ENCODE measurements at regions not wholly inside any gene's neighbourhood (a gene's known extent, or its start where the extent isn't known, plus 50 kb on each side); places are given as distances from the start of the nearest gene placed in this dataset.
"Not testable (repeated sequence)": the region's sequence is repeated elsewhere in the genome, so short reads cannot be mapped to it uniquely, and the experiment has no call there.

DNA sequence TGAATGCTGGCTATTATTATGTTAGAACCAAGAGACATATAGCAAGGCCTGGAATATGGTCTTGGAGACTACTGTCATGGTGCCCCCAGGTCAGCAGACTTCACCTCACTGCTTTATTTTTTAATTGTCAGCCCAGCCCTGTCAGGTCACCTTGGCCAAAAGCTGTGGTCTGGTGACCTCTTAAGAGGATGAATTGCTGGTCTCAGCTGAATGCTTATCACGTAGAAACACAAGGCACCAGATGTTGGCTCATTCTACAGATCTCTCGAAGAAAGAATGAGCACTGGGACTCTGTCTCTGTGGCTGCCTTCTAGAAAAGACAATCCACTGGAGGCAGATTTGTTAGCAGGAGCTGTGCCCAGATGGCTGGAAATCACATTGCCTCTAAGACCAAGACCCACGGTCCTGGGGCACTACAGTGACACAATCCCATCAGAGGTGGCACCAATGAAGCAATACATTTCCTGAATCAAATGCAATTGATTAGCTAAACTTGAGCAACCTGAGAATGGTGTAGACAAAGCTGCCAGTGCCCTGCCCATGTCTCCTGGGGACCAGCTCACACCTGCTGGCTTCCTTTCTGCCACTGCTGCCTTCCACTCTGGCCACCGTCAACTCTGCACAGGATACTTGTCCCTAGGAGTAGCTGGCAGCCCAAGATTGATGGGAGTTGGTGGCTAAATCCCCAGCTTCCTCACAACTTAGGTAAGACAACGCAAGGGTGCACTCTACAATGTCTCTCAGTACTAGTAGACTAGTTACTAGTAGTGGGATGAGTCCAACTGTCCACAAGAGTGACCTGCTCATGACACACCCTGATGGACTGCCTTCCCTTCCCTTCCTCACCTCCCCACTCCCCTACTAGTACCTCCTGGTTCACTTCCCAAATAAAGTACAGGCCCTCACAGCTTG lies 384.9 kb upstream of the PROK2 start:
- Histone ChIP-seq H3K27me3 (ENCODE audit: control insufficient read depth, insufficient read depth, low read length) (no peaks in the 10 kb centered on the region), H3K4me3 (ENCODE audit: insufficient read depth, low read depth, low read length) (no peak overlapping the region), H3K36me3 (replicated peaks; ENCODE audit: control insufficient read depth, insufficient read depth, low read length) (no peaks in the 10 kb centered on the region)
- no peak for DNase-seq

DNA sequence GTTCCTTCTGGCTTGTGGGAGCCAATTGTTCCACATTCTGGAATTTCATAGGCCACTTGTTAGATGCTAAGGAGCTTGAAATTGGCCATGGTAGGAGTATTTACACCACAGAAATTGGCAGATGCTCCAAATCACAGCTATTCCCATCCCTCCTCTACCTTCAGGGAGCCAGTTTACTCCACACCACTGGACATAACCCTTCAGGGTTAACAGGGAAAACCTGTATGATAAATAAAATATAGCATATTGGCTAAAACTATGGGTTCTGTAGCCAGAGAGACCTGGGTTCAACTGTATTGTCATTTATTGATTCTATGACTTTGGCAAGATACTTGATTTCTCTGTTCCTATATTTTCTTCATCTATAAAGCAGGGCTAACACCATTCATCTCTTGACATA lies 384.2 kb upstream of the PROK2 start:
- H3K36me3 ChIP-seq (replicated peaks; ENCODE audit: control insufficient read depth, insufficient read depth, low read length), result no peaks in the 10 kb centered on the region

DNA sequence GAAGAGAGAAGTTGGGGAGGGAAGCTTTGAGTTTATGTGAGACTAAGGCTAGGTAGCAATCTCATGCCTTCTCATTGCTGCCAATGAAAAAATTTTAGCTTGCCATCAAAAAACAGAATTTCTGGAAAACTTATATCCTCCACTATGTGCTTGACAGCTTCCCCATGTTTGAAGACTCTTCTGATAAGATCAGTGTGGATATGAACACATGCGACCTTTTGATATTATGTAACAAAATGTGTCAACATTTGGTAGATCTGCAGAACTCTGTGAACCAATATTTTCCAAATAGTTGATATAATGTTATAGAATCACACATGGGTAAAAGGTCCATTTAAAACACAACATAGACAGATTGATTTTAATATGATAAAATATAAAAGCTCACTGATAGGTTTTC lies 380.9 kb upstream of the PROK2 start:
- Histone ChIP-seq H3K27me3 (ENCODE audit: control insufficient read depth, insufficient read depth, low read length) (no peaks in the 10 kb centered on the region), H3K36me3 (replicated peaks; ENCODE audit: control insufficient read depth, insufficient read depth, low read length) (no peaks in the 10 kb centered on the region), H3K4me3 (ENCODE audit: insufficient read depth, low read depth, low read length) (no peak overlapping the region)
- no peak for DNase-seq

More for the DNA sequence above, 384.2 kb upstream of the PROK2 start:
- DNase-seq, result no peak
- Histone ChIP-seq H3K4me3 (ENCODE audit: insufficient read depth, low read depth, low read length) (no peak overlapping the region), H3K27me3 (ENCODE audit: control insufficient read depth, insufficient read depth, low read length) (no peaks in the 10 kb centered on the region)

DNA sequence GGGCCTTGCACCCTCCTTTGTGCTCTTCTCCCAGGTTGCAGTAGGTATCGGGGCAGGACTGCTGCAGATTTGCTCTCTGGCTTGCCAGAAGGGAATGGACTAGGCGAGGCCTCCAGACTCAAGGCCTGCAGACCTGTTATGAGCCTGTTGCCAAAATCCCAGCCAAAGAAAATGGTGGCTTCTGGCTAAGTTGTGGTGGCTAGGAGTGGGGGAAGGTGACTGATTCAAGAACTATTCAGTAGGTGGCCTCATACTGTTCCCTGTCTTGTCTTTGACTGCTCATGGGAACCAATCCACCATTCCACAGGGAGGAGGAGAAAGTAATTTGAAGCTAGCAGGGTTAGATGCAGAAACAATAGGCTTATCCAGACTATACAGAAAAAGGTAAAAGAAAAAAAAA lies 380.4 kb upstream of the PROK2 start:
- no peak for DNase-seq
- Histone ChIP-seq H3K4me3 (ENCODE audit: insufficient read depth, low read depth, low read length) (no peak overlapping the region), H3K36me3 (replicated peaks; ENCODE audit: control insufficient read depth, insufficient read depth, low read length) (no peaks in the 10 kb centered on the region), H3K27me3 (ENCODE audit: control insufficient read depth, insufficient read depth, low read length) (no peaks in the 10 kb centered on the region)

DNA sequence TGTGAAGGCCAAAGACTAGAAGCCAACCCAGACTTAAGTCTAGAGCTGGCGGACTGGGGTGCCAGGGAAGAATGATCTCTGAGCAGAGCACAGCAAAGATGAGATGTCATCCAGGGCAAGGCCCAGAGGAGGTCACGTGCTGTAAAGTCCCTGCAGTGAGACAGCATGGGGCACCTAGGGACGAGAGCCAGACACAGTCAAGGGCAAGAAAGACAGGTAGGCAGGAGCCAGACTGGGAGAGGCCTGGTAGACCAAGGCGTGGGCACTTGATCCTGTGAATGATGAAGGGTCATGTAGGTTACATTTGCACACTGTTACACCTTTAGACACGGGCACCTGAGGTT lies 379.7 kb upstream of the PROK2 start:
- DNase-seq, result no peak
- no peaks in the 10 kb centered on the region for H3K36me3 ChIP-seq (replicated peaks; ENCODE audit: control insufficient read depth, insufficient read depth, low read length)
- no peaks in the 10 kb centered on the region for H3K27me3 ChIP-seq (ENCODE audit: control insufficient read depth, insufficient read depth, low read length)
- H3K4me3 ChIP-seq (ENCODE audit: insufficient read depth, low read depth, low read length), result no peak overlapping the region

DNA sequence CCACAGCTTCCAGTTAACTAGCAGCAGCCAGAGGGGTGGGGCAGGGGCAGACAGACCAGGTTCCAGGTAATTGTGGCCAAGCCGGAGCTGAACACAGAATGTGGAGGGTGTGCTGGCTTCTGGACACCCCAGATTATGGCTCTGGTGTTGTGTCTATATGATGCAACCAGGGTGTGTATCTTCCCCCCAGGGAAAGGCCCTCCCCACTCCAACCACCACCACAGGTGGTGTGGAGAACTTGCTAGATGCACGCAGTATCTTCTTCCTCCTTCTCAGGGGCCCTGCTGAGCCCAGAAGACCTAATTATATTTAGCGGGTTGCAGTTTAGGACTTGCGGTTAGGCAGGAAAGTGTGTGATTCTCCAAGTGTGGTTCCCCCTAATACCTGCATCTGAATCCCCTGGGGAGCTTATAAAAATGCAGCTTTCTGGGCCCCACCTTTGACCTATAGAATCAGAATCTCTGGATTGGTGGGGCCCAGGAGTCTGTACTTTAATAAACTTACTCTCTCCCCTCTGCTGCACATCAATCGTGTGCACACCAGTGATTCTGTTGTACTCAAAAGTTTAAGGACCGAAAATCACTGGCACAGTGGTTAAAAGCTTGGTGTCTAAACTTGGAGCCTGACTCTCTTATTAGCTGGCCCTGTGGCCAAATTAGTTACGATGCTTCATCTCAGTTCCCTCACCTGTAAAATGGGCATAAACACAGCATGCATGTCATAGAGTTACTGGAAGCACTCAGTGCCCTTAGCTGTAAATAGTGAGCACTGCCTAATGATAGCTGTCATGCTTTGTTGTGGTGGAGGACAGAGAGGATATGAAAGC lies 379.1 kb upstream of the PROK2 start:
- no peak overlapping the region for H3K4me3 ChIP-seq (ENCODE audit: insufficient read depth, low read depth, low read length)
- H3K27me3 ChIP-seq (ENCODE audit: control insufficient read depth, insufficient read depth, low read length), result no peaks in the 10 kb centered on the region
- no peaks in the 10 kb centered on the region for H3K36me3 ChIP-seq (replicated peaks; ENCODE audit: control insufficient read depth, insufficient read depth, low read length)
- no peak for DNase-seq

DNA sequence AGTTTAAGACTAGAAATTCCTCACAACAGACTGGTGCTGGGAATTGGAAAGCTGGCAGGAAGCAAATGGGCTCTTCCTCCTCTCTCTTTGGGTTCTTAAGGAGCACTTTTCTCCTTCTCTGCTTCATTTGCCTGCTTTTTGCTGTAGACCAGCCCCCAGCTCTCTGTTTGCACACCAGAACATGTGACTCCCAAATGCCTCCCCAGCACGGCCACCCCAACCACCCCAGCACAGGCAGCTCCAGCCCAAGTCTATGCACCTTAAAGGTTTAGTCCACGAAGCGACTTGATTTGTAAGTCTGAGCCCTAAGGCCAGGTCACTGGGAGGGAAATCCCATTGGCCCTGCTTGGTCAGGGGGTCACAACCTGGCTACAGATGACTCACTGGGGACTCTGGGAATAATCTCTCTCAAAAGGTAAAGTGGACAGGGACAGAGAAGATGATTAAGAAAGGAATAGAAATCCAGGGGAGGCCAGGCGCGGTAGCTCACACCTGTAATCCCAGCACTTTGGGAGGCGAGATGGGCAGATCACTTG lies 377.8 kb upstream of the PROK2 start:
- no peaks in the 10 kb centered on the region for H3K36me3 ChIP-seq (replicated peaks; ENCODE audit: control insufficient read depth, insufficient read depth, low read length)
- no peak overlapping the region for H3K4me3 ChIP-seq (ENCODE audit: insufficient read depth, low read depth, low read length)
- no peak for DNase-seq
- H3K27me3 ChIP-seq (ENCODE audit: control insufficient read depth, insufficient read depth, low read length), result no peaks in the 10 kb centered on the region

DNA sequence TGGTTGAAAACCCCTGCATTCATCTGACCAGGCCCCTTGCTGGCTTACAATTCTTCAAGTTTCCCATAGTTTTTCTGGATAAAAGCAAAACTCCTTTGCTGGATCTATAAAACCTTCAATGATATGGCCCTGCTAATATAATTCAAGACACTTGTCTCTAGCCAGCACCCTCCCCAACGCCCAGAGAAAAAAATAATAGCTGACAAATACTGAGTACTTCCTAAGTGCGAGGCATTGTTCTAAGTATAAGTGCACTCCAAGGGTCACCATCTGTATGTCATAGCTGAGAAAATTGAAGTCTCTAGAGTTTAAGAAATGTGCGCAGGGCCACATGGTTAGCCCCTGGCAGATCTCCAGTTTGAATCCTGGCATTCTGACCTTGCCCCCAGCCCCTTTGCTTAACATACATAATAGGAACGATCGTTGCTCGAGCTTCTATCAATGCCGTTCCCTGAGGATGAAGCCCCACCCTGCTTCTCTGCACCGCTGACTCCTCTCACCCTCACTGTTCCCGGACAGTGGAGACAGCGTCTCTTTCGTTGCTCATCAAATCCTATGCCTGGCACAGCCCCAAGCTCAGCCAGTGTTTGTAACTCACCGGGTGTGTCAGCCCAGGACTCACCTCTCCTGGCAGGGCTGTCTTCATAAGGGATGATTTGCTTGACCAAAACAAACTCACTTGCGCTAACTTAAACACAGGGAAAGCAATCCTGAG lies 377.1 kb upstream of the PROK2 start:
- Histone ChIP-seq H3K36me3 (replicated peaks; ENCODE audit: control insufficient read depth, insufficient read depth, low read length) (no peaks in the 10 kb centered on the region), H3K4me3 (ENCODE audit: insufficient read depth, low read depth, low read length) (no peak overlapping the region), H3K27me3 (ENCODE audit: control insufficient read depth, insufficient read depth, low read length) (no peaks in the 10 kb centered on the region)
- no peak for DNase-seq

DNA sequence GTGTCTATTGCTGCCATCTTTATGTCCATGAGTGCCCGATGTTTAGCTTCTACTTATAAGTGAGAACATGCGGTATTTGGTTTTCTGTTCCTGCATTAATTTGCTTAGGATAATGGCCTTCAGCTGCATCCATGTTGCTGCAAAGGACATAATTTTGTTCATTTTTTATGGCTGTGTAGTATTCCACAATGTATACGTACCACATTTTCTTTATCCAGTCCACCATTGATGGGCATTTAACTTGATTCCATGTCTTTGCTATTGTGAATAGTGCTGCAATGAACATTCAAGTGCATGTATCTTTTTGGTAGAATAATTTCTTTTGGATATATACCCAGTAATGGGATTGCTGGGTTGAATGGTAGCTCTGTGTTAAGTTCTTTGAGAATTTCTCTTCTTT lies 376.3 kb upstream of the PROK2 start:
- not testable (repeated sequence) for DNase-seq; H3K36me3 ChIP-seq (replicated peaks; ENCODE audit: control insufficient read depth, insufficient read depth, low read length); H3K4me3 ChIP-seq (ENCODE audit: insufficient read depth, low read depth, low read length); H3K27me3 ChIP-seq (ENCODE audit: control insufficient read depth, insufficient read depth, low read length)

DNA sequence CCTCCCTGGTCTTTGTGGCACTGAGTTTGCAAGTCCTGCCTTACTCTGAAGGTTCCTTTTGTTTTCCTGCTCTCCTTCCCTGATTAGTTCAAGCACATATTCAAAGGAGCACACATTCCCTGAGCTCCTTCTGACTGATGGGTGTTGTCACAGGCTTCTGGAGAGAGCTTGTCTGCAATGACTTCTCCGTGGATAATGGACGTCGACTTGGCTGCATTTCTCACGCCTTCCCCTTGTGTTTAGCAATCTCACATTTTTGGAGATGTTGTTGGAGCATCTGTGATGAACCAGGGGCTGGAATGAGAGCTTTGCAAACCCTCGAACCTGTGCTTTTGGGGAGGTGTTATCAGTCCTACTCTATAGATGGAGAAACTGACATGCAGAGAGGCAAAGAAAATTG lies 375.4 kb upstream of the PROK2 start:
- DNase-seq, result no peak
- H3K4me3 ChIP-seq (ENCODE audit: insufficient read depth, low read depth, low read length), result no peak overlapping the region
- H3K36me3 ChIP-seq (replicated peaks; ENCODE audit: control insufficient read depth, insufficient read depth, low read length), result no peaks in the 10 kb centered on the region
- no peaks in the 10 kb centered on the region for H3K27me3 ChIP-seq (ENCODE audit: control insufficient read depth, insufficient read depth, low read length)

DNA sequence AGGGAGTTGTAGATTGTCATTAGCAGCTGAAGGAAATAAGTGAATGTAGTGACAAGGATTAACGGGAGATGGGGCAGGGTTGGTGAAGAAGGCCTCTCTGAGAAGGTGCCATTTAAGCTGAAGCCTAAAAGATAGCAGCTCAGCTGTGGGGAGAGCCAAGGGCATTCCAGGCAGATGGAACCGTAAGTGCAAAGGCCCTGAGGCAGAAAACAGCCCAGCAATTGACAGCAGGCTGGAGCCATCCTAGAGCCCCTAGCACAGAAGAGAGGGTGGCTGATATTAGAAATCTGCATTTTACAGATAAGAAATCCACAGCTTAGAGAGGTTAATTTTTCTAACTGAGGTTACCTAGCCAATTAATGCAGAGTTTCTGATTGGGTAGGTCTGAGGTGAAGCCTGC lies 374.5 kb upstream of the PROK2 start:
- Histone ChIP-seq H3K36me3 (replicated peaks; ENCODE audit: control insufficient read depth, insufficient read depth, low read length) (no peaks in the 10 kb centered on the region), H3K4me3 (ENCODE audit: insufficient read depth, low read depth, low read length) (no peak overlapping the region), H3K27me3 (ENCODE audit: control insufficient read depth, insufficient read depth, low read length) (no peaks in the 10 kb centered on the region)
- DNase-seq, result no peak

DNA sequence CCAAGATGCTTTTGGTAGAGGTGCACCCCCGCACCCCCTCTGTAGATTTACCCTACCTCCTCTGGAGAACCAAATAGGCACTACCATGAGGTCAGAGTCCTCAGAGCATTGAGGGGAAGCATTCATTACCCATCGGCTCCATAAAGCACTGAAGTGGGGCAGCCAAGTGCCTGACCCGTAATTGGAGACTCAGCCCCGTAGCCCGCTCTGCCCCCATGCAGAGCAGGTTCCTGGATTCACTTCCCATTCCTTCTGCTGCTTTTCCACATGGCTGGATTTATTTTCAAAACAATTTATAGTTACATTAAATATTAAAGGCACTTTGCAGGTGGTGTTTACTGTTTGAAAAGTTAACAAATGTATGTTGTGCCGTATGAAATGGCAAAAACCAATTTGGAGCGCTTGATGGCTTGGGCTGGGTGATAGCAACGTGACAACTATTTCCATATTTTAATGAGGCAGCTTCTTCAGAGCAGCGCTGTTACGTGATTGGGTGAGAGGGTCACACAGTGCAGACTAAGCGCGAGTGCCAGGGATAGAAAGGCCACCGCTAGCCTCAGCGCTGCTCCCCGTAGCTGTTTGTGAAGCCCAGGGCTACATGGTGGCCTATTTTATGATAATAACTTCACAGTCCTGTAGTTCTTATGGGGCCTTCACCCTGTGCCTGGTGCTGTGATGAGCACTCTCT lies 373.8 kb upstream of the PROK2 start:
- no peaks in the 10 kb centered on the region for H3K36me3 ChIP-seq (replicated peaks; ENCODE audit: control insufficient read depth, insufficient read depth, low read length)
- H3K27me3 ChIP-seq (ENCODE audit: control insufficient read depth, insufficient read depth, low read length), result no peaks in the 10 kb centered on the region
- H3K4me3 ChIP-seq (ENCODE audit: insufficient read depth, low read depth, low read length), result no peak overlapping the region
- peak; percentile 26 for DNase-seq

DNA sequence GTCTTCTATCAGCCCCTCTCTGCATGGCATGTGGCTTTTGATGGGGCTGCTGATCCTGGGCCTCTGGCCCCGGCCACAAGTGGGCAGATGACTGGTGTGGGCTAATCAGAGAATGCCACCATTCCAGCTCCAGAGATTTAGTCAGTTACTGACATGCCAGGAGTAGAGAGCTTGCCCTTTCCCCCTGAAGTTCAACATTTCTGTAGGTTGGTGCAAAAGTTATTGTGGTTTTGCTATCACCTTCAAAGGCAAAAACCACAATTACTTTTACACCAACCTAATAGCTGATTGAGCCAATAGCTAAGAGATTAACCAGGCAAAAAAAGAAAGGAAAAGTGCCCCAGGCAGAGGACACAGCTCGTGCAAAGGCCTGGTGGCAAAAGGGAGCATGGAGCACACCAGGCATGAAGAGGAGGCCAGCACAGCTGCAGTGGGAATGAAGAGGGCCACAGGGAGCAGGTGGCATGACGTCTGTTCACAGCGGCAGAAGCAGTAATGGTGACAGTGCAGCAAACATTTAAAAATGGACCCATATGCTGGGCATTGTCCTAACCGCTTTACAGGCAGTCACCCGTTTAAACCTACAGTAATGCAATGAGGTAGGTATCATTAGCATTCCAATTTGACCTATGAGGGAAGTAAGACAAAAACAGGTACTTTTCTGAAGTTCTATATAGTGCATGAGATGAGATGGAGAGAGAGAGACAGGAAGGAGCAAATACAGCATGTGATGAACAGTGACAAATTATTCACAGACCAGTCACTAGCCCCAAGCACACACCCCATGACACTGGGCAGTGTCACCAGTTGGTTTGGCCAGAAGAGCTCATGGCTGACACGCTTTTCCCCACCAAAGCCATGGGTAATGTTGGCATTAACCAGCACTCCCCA lies 373.0 kb upstream of the PROK2 start:
- Histone ChIP-seq H3K36me3 (replicated peaks; ENCODE audit: control insufficient read depth, insufficient read depth, low read length) (no peaks in the 10 kb centered on the region), H3K4me3 (ENCODE audit: insufficient read depth, low read depth, low read length) (no peak overlapping the region), H3K27me3 (ENCODE audit: control insufficient read depth, insufficient read depth, low read length) (no peaks in the 10 kb centered on the region)
- DNase-seq, result no peak

Measured in H7 (cell line).